A673 (cell line): ENCODE measurements at regions not wholly inside any gene's neighbourhood (a gene's known extent, or its start where the extent isn't known, plus 50 kb on each side); places are given as distances from the start of the nearest gene placed in this dataset.

Experiments
- EZH2 ChIP-seq: fragments of 200-600 bp; sonication (generic); IDR thresholded peaks from 2 replicates; pipeline ENCODE4 v1.6.1; 2017; ENCODE audit warnings: borderline replicate concordance, low read depth, mild to moderate bottlenecking, mixed read lengths, antibody characterized with exemption, low read length; ENCODE audit not compliant: poor library complexity, severe bottlenecking
- TF ChIP-seq, protein P1 (sequence below): fragments of 300-800, 200-600 bp; sonication (generic); conservative IDR thresholded peaks from 2 replicates; pipeline ENCODE4 v1.5.1; 2017; ENCODE audit warnings: low read depth, mild to moderate bottlenecking, antibody characterized with exemption, low read length, moderate library complexity, mixed read lengths

DNA sequence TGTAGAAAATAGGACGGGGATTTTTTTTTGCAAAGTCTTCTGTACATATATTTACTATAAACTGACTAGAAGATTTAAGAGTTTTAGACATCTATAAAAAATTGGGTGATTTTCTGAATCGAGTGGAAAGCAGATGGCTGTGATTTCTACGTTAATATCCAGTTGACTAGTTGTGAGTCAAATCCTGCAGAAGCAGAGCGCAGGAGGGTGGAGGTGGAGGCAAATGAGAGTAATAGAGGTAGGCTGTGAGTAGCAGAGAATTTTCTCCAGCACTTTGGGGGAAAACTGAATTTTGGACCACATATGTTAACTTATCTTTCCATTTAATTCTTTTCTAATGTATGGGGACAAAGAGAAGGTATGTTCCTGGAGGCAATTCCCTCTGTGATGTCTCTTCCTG is 82.1 kb upstream of the SOX3 start:
- TF ChIP-seq, protein P1, sequence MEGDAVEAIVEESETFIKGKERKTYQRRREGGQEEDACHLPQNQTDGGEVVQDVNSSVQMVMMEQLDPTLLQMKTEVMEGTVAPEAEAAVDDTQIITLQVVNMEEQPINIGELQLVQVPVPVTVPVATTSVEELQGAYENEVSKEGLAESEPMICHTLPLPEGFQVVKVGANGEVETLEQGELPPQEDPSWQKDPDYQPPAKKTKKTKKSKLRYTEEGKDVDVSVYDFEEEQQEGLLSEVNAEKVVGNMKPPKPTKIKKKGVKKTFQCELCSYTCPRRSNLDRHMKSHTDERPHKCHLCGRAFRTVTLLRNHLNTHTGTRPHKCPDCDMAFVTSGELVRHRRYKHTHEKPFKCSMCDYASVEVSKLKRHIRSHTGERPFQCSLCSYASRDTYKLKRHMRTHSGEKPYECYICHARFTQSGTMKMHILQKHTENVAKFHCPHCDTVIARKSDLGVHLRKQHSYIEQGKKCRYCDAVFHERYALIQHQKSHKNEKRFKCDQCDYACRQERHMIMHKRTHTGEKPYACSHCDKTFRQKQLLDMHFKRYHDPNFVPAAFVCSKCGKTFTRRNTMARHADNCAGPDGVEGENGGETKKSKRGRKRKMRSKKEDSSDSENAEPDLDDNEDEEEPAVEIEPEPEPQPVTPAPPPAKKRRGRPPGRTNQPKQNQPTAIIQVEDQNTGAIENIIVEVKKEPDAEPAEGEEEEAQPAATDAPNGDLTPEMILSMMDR, result no peak
- no peak for TF ChIP-seq EZH2
